Kidney (tissue), 13 donors: ENCODE measurements at regions not wholly inside any gene's neighbourhood (a gene's known extent, or its start where the extent isn't known, plus 50 kb on each side); places are given as distances from the start of the nearest gene placed in this dataset.

Experiments
- DNase-seq, 5 donors: peaks; one replicate each; pipeline ENCODE4 v3.0.0-alpha.2; 2013 to 2020
- FAIRE-seq: peaks from 2 replicates; lab custom pipeline; 2012; peaks lifted over from hg19 to GRCh38; lab: Jason Lieb, UNC
- H3K27ac ChIP-seq, 2 donors: one replicate each; pipeline ENCODE4 v1.7.0; 2013; ENCODE audit warnings: low read depth in 2 of 2, low read length in 2 of 2, inconsistent platforms in 1 of 2
- H3K27me3 ChIP-seq: one replicate; pipeline ENCODE4 v1.7.1; 2013; ENCODE audit warnings: low read length, inconsistent platforms; ENCODE audit not compliant: control insufficient read depth, insufficient read depth
- H3K36me3 ChIP-seq, 3 donors: one replicate each; pipeline versions ENCODE4 v1.7.0 to v1.7.1; 2013; ENCODE audit warnings: low read length in 3 of 3, control low read depth in 1 of 3, inconsistent platforms in 1 of 3; ENCODE audit not compliant: insufficient read depth in 3 of 3, control insufficient read depth in 2 of 3
- H3K4me1 ChIP-seq, 3 donors: one replicate each; pipeline versions ENCODE4 v1.7.0 to v1.7.1; 2013; ENCODE audit warnings: low read length in 3 of 3, inconsistent platforms in 1 of 3, low read depth in 1 of 3; ENCODE audit not compliant: control insufficient read depth in 2 of 3, insufficient read depth in 2 of 3
- H3K4me3 ChIP-seq, 3 donors: one replicate each; pipeline versions ENCODE4 v1.7.0 to v1.8.1; 2013; ENCODE audit warnings: low read length in 3 of 3, control low read depth in 1 of 3, inconsistent platforms in 1 of 3
- H3K9ac ChIP-seq, 3 donors: one replicate each; pipeline versions ENCODE4 v1.7.0 to v1.7.1; 2013; ENCODE audit warnings: low read length in 3 of 3, control low read depth in 1 of 3, inconsistent platforms in 1 of 3
- H3K9me3 ChIP-seq, 3 donors: one replicate each; pipeline versions ENCODE4 v1.7.0 to v1.7.1; 2013; ENCODE audit warnings: low read length in 3 of 3, control low read depth in 1 of 3, inconsistent platforms in 1 of 3; ENCODE audit not compliant: control insufficient read depth in 2 of 3, insufficient read depth in 1 of 3
- intact Hi-C: fragments of 100-400 bp; cut with DNase I; formaldehyde crosslinking; loops from one replicate; pipeline ENCODE4 v1.11.1; 2022
- TF ChIP-seq, protein P1 (sequence below): IDR thresholded peaks from 3 replicates; pipeline ENCODE4 v1.5.1; 2012; ENCODE audit warnings: mild to moderate bottlenecking, moderate library complexity, borderline replicate concordance; ENCODE audit not compliant: insufficient read depth; ENCODE audit errors: extremely low read depth
- donor health status: control.
- donor health status: control.
- donor health status: control.
- donor health status: control.
- donor health status: control.
- donor health status: DM: yes; HTN: yes; CAD: no.
- donor health status: Normal renal cell carcinoma (clear cell type).

DNA sequence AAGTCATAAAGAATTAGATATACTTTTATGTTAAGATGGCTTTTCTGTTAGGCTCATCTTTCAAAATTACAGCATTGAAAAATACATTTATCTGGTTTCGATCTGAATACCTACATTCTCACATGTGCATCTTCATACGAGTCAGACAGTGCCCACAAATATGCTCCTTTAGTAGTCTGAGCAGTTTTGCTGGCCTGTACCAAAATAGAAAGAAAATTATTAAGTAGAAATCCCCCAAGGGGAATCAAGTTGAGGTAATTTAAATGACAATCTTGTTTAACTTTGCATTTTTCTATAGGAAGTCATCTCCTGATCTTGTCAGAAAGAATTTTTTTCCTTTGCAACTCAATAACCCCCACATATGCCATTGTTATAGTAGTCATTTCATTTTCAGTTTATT, 287.4 kb upstream of the SEMA3D start:
- H3K27me3 ChIP-seq, result no peaks in the 10 kb centered on the region
- H3K4me3 ChIP-seq, result no peak overlapping the region
- TF ChIP-seq, protein P1, sequence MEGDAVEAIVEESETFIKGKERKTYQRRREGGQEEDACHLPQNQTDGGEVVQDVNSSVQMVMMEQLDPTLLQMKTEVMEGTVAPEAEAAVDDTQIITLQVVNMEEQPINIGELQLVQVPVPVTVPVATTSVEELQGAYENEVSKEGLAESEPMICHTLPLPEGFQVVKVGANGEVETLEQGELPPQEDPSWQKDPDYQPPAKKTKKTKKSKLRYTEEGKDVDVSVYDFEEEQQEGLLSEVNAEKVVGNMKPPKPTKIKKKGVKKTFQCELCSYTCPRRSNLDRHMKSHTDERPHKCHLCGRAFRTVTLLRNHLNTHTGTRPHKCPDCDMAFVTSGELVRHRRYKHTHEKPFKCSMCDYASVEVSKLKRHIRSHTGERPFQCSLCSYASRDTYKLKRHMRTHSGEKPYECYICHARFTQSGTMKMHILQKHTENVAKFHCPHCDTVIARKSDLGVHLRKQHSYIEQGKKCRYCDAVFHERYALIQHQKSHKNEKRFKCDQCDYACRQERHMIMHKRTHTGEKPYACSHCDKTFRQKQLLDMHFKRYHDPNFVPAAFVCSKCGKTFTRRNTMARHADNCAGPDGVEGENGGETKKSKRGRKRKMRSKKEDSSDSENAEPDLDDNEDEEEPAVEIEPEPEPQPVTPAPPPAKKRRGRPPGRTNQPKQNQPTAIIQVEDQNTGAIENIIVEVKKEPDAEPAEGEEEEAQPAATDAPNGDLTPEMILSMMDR, result no peak
- H3K36me3 ChIP-seq, result no peaks in the 10 kb centered on the region
- no peaks in the 10 kb centered on the region for H3K4me1 ChIP-seq
- no peak for FAIRE-seq
- H3K27ac ChIP-seq, result no peak overlapping the region
- H3K9ac ChIP-seq, result no peak overlapping the region
- no peak for DNase-seq
- intact Hi-C loops, result no loop called here
- H3K9me3 ChIP-seq, result no peaks in the 10 kb centered on the region

DNA sequence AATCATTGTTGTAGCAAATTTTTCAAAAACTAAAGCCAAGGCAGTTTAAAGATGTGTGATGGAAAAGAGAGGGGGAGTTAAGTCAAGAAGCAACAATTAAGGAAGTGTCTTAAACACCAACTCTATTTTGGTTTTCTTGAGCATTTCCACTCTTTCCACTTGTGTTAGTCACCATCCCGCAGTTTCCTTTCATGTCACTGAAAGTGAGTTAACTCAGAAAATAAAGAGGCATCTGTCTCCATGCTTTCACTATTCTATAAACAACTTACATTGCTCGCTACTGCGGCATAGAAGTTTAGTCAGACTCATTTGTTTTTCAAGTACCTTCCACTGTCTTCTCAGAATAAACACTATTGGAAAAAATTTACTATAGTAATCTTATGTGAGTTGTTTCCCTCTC, 284.9 kb upstream of the SEMA3D start:
- no peak for DNase-seq
- H3K27ac ChIP-seq, result no peak overlapping the region
- no peak for FAIRE-seq
- no peaks in the 10 kb centered on the region for H3K4me1 ChIP-seq
- TF ChIP-seq, protein P1, result no peak
- no peaks in the 10 kb centered on the region for H3K27me3 ChIP-seq
- intact Hi-C loops, result no loop called here
- no peak overlapping the region for H3K9ac ChIP-seq
- H3K4me3 ChIP-seq, result no peak overlapping the region
- H3K9me3 ChIP-seq, result no peaks in the 10 kb centered on the region
- no peaks in the 10 kb centered on the region for H3K36me3 ChIP-seq

DNA sequence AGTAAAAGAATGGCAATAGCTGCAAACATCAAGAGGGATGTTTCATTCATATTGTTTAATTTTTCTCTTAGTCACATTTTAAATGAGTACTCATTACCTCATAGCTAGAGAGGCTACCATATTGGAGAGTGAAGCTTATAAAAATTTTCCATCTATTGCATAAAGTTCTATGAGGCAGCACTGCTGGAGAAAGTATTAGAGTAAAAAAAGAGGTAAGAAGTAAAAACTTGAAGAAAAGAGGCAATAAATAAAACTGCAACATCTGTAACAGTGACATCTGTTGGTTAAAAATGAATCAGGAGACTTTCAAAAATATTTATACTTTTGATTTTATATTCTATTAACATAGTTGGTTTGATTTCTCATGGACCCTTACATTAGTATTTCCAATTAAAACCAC, 284.5 kb upstream of the SEMA3D start:
- Histone ChIP-seq H3K4me1 (no peaks in the 10 kb centered on the region), H3K36me3 (no peaks in the 10 kb centered on the region), H3K4me3 (no peak overlapping the region), H3K27me3 (no peaks in the 10 kb centered on the region), H3K27ac (no peak overlapping the region), H3K9ac (no peak overlapping the region), H3K9me3 (no peaks in the 10 kb centered on the region)
- intact Hi-C loops, result no loop called here
- FAIRE-seq (no peak), DNase-seq (no peak)
- TF ChIP-seq, protein P1, result no peak

DNA sequence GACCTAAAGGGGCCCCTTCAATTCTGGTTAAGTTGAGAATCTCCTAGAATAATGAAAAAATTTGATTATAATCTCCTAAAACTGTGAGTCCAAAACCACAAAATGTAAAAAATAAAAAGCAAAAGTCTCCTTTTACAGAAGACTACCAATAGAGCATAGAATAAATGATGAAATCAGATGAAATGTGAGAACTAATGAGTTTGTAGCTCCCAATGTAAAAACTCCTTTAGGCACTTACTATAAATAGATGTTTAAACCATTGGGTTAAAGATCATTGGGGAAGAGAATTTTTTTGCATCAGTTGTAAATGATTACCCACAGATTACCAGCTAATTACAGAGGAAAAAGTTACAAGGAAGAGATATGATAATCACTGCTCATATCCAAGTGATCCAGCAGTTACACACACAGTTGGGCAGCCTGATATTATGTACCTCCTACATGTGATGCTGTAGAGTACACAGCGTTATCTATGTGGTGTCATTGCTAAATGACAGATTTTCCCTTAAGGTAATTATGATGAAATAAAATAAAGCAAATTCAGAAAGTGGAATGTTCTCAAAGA, 282.7 kb upstream of the SEMA3D start:
- FAIRE-seq (no peak), DNase-seq (no peak)
- TF ChIP-seq, protein P1, result no peak
- H3K4me1 ChIP-seq, result no peaks in the 10 kb centered on the region
- H3K9me3 ChIP-seq, result no peaks in the 10 kb centered on the region
- intact Hi-C loops, result no loop called here
- H3K4me3 ChIP-seq, result no peak overlapping the region
- no peaks in the 10 kb centered on the region for H3K27me3 ChIP-seq
- H3K27ac ChIP-seq, result no peak overlapping the region
- H3K9ac ChIP-seq, result no peak overlapping the region
- no peaks in the 10 kb centered on the region for H3K36me3 ChIP-seq
